ENCODE measurements at regions not wholly inside any gene's neighbourhood (a gene's known extent, or its start where the extent isn't known, plus 50 kb on each side); places are given as distances from the start of the nearest gene placed in this dataset.

- Histone ChIP-seq H3K9me3 (replicated peaks; ENCODE audit: control insufficient read depth, insufficient read depth, low read length) (no peaks in the 10 kb centered on the region), H3K27me3 (replicated peaks in 1 of 2; ENCODE audit: control insufficient read depth in 2 of 2, insufficient read depth in 2 of 2, low read length in 1 of 2) (no peaks in the 10 kb centered on the region), H2AFZ (ENCODE audit: control insufficient read depth, low read depth, low read length) (no peak overlapping the region), H3K79me2 (ENCODE audit: control insufficient read depth, insufficient read depth, low read length) (no peaks in the 10 kb centered on the region), H3K4me1 (ENCODE audit: control insufficient read depth, insufficient read depth, low read length) (no peaks in the 10 kb centered on the region), H3K27ac (ENCODE audit: control insufficient read depth, insufficient read depth) (no peak overlapping the region), H3K36me3 (ENCODE audit: control insufficient read depth in 2 of 2, insufficient read depth in 2 of 2, low read length in 1 of 2) (no peaks in the 10 kb centered on the region), H3K9ac (ENCODE audit: control insufficient read depth, insufficient read depth, low read length) (no peak overlapping the region), H3K4me2 (ENCODE audit: control insufficient read depth, insufficient read depth) (no peak overlapping the region), H3K4me3 (no peak overlapping the region), H4K20me1 (ENCODE audit: control insufficient read depth, insufficient read depth) (no peaks in the 10 kb centered on the region)
- RAD21 ChIA-PET (ENCODE audit: unreplicated experiment): no interaction called here
- DNase-seq (ENCODE audit: low read depth, low spot score) (no peak), ATAC-seq (no peak), FAIRE-seq (no peak)
- SMC1A ChIA-PET (ENCODE audit: uncharacterized antibody, unreplicated experiment): no interaction called here
- intact Hi-C loops (cut with micrococcal nuclease; ENCODE audit: unreplicated experiment): no loop called here
- no TSS peak for BruUV-seq (replicated peaks)
- in situ Hi-C loops (cut with MboI): no loop called here
- WGBS (ENCODE audit: insufficient coverage, insufficient replicate concordance, low lambda C conversion rate, missing lambda C conversion rate): 60% methylated on average over 1 of the region's 1 CpG
- POLR2A ChIA-PET: no interaction called here
- no peak for TF ChIP-seq MXI1 (IDR thresholded peaks at IDR 0.05; ENCODE audit: low read depth, low read length)
- TF ChIP-seq NFXL1 (IDR thresholded peaks at IDR 0.05; ENCODE audit: borderline replicate concordance): no peak
- CTCF ChIA-PET: interaction anchor here (1.4 kb wide), 1 partner anchor 38 kb away, joined by 4 read pairs; no protein-coding TSS in a partner anchor
These were observed 275.7 kb upstream of the RSPO3 start for GRCh38 chr6:126842769-126843168.

GRCh38 chr6:126848119-126848518, 270.4 kb upstream of the RSPO3 start:
- ChIA-PET SMC1A (ENCODE audit: uncharacterized antibody, unreplicated experiment) (interaction anchor here (0.6 kb wide), 2 partner anchors 29 to 302 kb away, joined by 3 read pairs; no protein-coding TSS in a partner anchor), CTCF (no interaction called here), POLR2A (no interaction called here), RAD21 (ENCODE audit: unreplicated experiment) (no interaction called here)
- Histone ChIP-seq H3K9ac (ENCODE audit: control insufficient read depth, insufficient read depth, low read length) (no peak overlapping the region), H3K79me2 (ENCODE audit: control insufficient read depth, insufficient read depth, low read length) (no peaks in the 10 kb centered on the region), H2AFZ (ENCODE audit: control insufficient read depth, low read depth, low read length) (no peak overlapping the region), H3K4me1 (ENCODE audit: control insufficient read depth, insufficient read depth, low read length) (no peaks in the 10 kb centered on the region), H3K36me3 (ENCODE audit: control insufficient read depth in 2 of 2, insufficient read depth in 2 of 2, low read length in 1 of 2) (no peaks in the 10 kb centered on the region), H3K4me2 (ENCODE audit: control insufficient read depth, insufficient read depth) (no peak overlapping the region), H3K27ac (ENCODE audit: control insufficient read depth, insufficient read depth) (no peak overlapping the region), H3K27me3 (replicated peaks in 1 of 2; ENCODE audit: control insufficient read depth in 2 of 2, insufficient read depth in 2 of 2, low read length in 1 of 2) (no peaks in the 10 kb centered on the region), H4K20me1 (ENCODE audit: control insufficient read depth, insufficient read depth) (no peaks in the 10 kb centered on the region), H3K4me3 (no peak overlapping the region), H3K9me3 (replicated peaks; ENCODE audit: control insufficient read depth, insufficient read depth, low read length) (no peaks in the 10 kb centered on the region)
- intact Hi-C loops (cut with micrococcal nuclease; ENCODE audit: unreplicated experiment): no loop called here
- no TSS peak for BruUV-seq (replicated peaks)
- no peak for ATAC-seq
- no peak for DNase-seq (ENCODE audit: low read depth, low spot score)
- no peak for TF ChIP-seq EZH2 (IDR thresholded peaks at IDR 0.05; ENCODE audit: borderline replicate concordance, control insufficient read depth, low read depth, low read length)
- TF ChIP-seq NFYB (IDR thresholded peaks at IDR 0.05; ENCODE audit: insufficient read depth, low read depth, low read length): no peak
- TF ChIP-seq HCFC1 (IDR thresholded peaks at IDR 0.05; ENCODE audit: low read length): no peak
- no peak for TF ChIP-seq CEBPB (IDR thresholded peaks at IDR 0.05; ENCODE audit: borderline replicate concordance in 1 of 2, low read depth in 2 of 2, low read length in 2 of 2)
- no peak for TF ChIP-seq POLR2AphosphoS2 (IDR thresholded peaks at IDR 0.05; ENCODE audit: low read depth, low read length)
- no peak for TF ChIP-seq FOXM1 (IDR thresholded peaks at IDR 0.05; ENCODE audit: low read depth, low read length)
- no peak for FAIRE-seq
- in situ Hi-C loops (cut with MboI): no loop called here

Measured in GM12878 (cell line).